ENCODE measurements at regions not wholly inside any gene's neighbourhood (a gene's known extent, or its start where the extent isn't known, plus 50 kb on each side); places are given as distances from the start of the nearest gene placed in this dataset.

- Mint-ChIP-seq H3K27me3 (ENCODE audit: low read depth) (peaks cover 4% of the 10 kb centered on the region), H3K4me1 (no peaks in the 10 kb centered on the region), H3K27ac (no peak overlapping the region), H3K9me3 (no peaks in the 10 kb centered on the region), H3K4me3 (no peak overlapping the region), H3K36me3 (ENCODE audit: low read depth) (no peaks in the 10 kb centered on the region)
- TF ChIP-seq CTCF (IDR thresholded peaks at IDR 0.05; ENCODE audit: unreplicated experiment in 3 of 3) = no peak
These were observed 705.1 kb upstream of the GRM7 start for GRCh38 chr3:6155650-6156338.

DNA sequence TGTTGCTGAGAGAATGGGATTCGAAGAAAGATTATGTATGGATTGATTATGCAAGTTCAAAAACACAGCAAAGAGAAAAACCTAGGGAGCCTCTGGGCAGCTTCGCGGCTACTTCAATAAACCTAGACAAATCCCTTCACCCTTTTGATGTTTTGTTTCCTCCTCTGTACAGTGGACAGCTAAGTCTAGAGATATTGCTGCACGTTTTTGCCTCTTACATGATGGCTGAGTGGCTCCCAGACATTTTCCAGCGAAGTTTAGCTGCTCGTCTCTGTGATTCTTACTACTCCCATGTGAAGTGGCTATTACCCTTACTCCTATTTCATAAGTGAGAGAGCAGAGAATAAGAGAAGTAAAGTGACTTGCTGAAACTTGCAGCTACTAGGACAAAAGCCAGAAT is 695.0 kb upstream of the GRM7 start:
- Mint-ChIP-seq H3K27me3 (ENCODE audit: low read depth) (no peaks in the 10 kb centered on the region), H3K36me3 (ENCODE audit: low read depth) (no peaks in the 10 kb centered on the region), H3K4me1 (peaks cover 37% of the 10 kb centered on the region), H3K27ac (peak overlapping the region; percentile 56 to 68 (median 56)), H3K9me3 (no peaks in the 10 kb centered on the region), H3K4me3 (no peak overlapping the region)
- no peak for TF ChIP-seq CTCF (IDR thresholded peaks at IDR 0.05; ENCODE audit: unreplicated experiment in 3 of 3)

DNA sequence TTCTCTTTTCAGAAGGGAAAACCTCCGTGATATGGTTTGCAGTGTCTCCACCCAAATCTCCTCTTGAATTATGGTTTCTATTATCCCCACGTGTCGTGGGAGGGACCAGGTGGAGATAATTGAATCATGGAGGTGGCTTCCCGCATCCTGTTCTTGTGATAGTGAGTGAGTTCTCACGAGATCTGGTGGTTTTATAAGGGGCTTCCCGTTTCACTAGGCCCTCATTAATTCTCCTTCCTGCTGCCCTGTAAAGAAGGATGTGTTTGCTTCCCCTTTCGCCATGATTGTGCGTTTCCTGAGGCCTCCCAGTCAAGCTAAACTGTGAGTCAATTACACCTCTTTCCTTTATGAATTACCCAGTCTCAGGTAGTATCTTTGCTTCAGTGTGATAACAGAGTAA is 692.7 kb upstream of the GRM7 start:
- no peak for TF ChIP-seq CTCF (IDR thresholded peaks at IDR 0.05; ENCODE audit: unreplicated experiment in 3 of 3)
- Mint-ChIP-seq H3K27ac (no peak overlapping the region), H3K36me3 (ENCODE audit: low read depth) (no peaks in the 10 kb centered on the region), H3K9me3 (no peaks in the 10 kb centered on the region), H3K4me1 (peaks cover 33% of the 10 kb centered on the region), H3K4me3 (no peak overlapping the region), H3K27me3 (ENCODE audit: low read depth) (no peaks in the 10 kb centered on the region)

GRCh38 chr3:6172871-6173642 is 687.9 kb upstream of the GRM7 start:
- H3K4me1 Mint-ChIP-seq = peaks cover 13% of the 10 kb centered on the region
- H3K36me3 Mint-ChIP-seq (ENCODE audit: low read depth) = no peaks in the 10 kb centered on the region
- TF ChIP-seq CTCF (IDR thresholded peaks at IDR 0.05; ENCODE audit: unreplicated experiment in 3 of 3) = no peak
- H3K4me3 Mint-ChIP-seq = no peak overlapping the region
- peaks cover 2% of the 10 kb centered on the region for H3K9me3 Mint-ChIP-seq
- H3K27ac Mint-ChIP-seq = no peak overlapping the region
- H3K27me3 Mint-ChIP-seq (ENCODE audit: low read depth) = no peaks in the 10 kb centered on the region

DNA sequence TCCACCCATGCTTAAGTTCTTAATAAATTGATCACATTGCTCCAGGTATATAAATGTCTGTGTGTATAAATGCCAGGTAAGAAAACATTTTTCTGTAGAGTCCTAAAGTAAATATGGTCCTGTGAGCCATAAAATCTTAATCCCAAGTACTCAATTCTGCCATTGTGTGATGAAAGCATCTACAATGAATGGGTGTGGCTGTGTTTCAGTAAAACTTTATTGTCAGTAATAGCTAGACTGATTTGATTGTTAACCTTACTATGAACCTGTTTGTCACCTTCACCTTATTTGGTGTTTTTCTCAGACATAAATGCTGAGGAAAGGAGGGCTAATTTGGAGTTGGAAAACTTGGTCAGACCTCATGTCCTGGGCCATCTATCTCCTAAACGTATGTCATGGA is 683.5 kb upstream of the GRM7 start:
- no peak for TF ChIP-seq CTCF (IDR thresholded peaks at IDR 0.05; ENCODE audit: unreplicated experiment in 3 of 3)
- Mint-ChIP-seq H3K4me1 (no peaks in the 10 kb centered on the region), H3K9me3 (peaks cover 2% of the 10 kb centered on the region), H3K27me3 (ENCODE audit: low read depth) (no peaks in the 10 kb centered on the region), H3K4me3 (no peak overlapping the region), H3K36me3 (ENCODE audit: low read depth) (no peaks in the 10 kb centered on the region), H3K27ac (no peak overlapping the region)

GRCh38 chr3:6179761-6180160 is 681.2 kb upstream of the GRM7 start:
- H3K27ac Mint-ChIP-seq = no peak overlapping the region
- no peaks in the 10 kb centered on the region for H3K9me3 Mint-ChIP-seq

More at GRCh38 chr3:6179761-6180160, 681.2 kb upstream of the GRM7 start:
- no peaks in the 10 kb centered on the region for H3K27me3 Mint-ChIP-seq (ENCODE audit: low read depth)
- H3K4me1 Mint-ChIP-seq = no peaks in the 10 kb centered on the region
- H3K4me3 Mint-ChIP-seq = no peak overlapping the region
- no peak for TF ChIP-seq CTCF (IDR thresholded peaks at IDR 0.05; ENCODE audit: unreplicated experiment in 3 of 3)
- no peaks in the 10 kb centered on the region for H3K36me3 Mint-ChIP-seq (ENCODE audit: low read depth)
